Fibroblast of villous mesenchyme (primary cell): ENCODE measurements at regions not wholly inside any gene's neighbourhood (a gene's known extent, or its start where the extent isn't known, plus 50 kb on each side); places are given as distances from the start of the nearest gene placed in this dataset.
A peak's percentile ranks its signal among the peaks of the same experiment; 100 is the strongest.

Source experiments
- DNase-seq: peaks from one replicate; pipeline ENCODE4 v3.0.0-alpha.2; 2010; ENCODE audit warnings: low read depth
- H3K4me3 ChIP-seq: 2 replicates; pipeline ENCODE4 v1.5.1; 2011; ENCODE audit warnings: low read depth, mild to moderate bottlenecking, low read length
- TF ChIP-seq, protein P1 (sequence below): IDR thresholded peaks from 2 replicates; pipeline ENCODE4 v1.5.1; 2012; ENCODE audit warnings: low read depth, mild to moderate bottlenecking, low read length; ENCODE audit not compliant: insufficient read depth

DNA sequence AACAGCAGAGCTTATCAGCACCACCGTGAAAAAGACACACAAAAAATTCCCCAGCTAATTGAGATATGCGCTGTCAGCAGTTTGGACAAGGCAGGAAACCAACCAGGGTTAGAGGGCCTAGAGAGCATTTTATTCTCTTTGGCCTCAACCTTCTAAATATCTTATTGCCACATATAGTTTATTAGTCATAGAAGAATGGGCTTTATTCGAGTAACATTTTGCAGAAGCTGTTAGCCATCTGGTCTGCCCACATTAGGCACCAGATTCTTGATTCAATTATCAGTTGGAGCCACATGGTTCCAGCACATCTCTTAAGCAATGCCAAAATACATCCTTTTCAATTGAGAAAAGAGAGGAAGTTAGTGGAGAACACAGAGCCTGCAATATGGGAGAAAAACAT is 109.9 kb upstream of the CXADR start:
- peak; percentile 16 for DNase-seq
- TF ChIP-seq, protein P1, sequence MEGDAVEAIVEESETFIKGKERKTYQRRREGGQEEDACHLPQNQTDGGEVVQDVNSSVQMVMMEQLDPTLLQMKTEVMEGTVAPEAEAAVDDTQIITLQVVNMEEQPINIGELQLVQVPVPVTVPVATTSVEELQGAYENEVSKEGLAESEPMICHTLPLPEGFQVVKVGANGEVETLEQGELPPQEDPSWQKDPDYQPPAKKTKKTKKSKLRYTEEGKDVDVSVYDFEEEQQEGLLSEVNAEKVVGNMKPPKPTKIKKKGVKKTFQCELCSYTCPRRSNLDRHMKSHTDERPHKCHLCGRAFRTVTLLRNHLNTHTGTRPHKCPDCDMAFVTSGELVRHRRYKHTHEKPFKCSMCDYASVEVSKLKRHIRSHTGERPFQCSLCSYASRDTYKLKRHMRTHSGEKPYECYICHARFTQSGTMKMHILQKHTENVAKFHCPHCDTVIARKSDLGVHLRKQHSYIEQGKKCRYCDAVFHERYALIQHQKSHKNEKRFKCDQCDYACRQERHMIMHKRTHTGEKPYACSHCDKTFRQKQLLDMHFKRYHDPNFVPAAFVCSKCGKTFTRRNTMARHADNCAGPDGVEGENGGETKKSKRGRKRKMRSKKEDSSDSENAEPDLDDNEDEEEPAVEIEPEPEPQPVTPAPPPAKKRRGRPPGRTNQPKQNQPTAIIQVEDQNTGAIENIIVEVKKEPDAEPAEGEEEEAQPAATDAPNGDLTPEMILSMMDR = no peak
- no peak overlapping the region for H3K4me3 ChIP-seq

GRCh38 chr21:17406202-17406601 is 106.6 kb upstream of the CXADR start:
- TF ChIP-seq, protein P1 = no peak
- peak; percentile 9 for DNase-seq
- H3K4me3 ChIP-seq = no peak overlapping the region

- H3K4me3 ChIP-seq = no peak overlapping the region
- DNase-seq = no peak
- TF ChIP-seq, protein P1 = no peak
Measured at GRCh38 chr21:17414766-17415165, 98.1 kb upstream of the CXADR start.

DNA sequence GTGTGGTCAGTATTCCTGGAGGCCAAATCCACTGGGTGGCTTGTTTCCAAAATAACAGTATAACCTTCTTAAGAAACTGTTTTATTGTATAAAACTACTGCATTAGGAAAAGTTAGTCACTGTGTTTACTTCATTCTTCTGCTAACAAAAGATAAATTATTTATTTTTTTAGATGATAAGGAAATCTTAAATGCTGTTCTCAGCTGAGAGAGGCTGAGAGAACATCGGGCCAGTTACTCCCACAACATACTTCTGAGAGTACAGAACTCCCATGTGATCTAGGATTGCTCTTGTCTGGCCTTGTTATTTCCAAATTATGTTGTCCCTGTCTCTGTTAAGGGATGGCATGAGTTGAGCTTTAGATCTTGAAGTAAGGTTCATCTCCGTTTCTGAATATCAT is 96.7 kb upstream of the CXADR start:
- peak; percentile 82 for DNase-seq
- H3K4me3 ChIP-seq = no peak overlapping the region
- TF ChIP-seq, protein P1 = no peak

DNA sequence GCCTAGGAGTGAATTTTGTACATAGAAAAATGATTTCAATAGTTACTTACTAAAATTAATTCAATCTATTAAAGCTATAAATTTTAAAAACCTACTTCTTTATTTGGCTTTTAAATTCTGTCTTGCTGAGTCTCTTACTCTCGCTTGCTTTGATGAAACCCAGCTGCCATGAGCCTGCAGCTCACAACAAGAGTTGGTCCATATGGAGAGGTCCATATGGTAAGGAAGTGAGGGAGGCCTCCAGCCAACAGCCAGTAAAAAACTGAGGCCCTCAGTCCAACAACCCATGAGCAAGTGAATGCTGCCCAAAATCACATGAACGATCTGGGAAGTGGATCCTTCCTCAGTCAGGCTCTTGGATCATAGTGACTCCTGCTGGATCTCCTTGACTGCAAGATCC is 89.9 kb upstream of the CXADR start:
- H3K4me3 ChIP-seq = no peak overlapping the region
- no peak for DNase-seq
- TF ChIP-seq, protein P1 = no peak

DNA sequence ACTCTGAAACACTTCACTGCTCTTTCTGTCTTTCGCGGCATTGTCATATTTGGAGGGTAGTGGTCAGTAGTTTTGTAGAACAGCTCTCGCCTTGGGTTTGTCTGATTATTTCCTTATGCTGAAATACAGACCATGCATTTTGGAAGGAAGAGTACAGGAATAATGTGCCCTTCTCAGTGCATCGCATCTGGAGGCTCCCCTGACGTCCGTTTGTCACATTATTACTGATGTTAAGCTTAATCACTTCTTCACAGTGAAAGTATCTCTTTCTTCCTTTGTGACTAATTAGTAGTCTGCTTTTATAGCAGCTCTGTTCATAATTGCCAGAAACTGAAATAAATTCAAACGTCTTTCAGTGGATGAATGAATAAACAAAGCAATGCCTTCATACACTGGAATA is 85.7 kb upstream of the CXADR start:
- DNase-seq = no peak
- TF ChIP-seq, protein P1 = no peak
- no peak overlapping the region for H3K4me3 ChIP-seq

DNA sequence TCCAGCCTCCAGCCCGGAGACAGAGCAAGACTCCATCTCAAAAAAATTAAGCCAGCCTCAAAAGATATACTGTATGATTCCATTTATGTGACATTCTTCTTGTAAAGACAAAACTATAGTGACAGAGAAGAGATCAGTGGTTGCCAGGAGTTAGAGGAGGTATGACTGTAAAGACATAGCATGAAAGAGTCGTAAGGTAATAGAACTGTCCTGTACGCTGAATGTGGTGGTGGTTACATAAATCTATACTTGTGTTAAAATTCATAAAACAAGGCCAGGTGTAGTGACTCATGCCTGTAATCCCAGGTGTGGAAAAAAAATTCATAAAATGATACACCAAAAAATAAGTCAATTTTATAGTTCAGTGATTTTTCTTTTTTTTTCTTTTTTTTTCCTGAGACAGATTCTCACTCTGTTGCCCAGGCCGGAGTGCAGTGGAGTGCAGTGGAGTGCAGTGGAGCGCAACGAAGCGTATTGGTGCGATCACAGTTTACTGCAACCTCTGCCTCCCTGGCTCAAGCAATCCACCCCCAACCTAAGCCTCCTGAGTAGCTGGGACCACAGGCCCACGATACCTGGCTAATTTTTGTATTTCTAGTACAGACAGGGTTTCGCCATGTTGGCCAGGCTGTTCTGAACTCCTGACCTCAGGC is 84.9 kb upstream of the CXADR start:
- H3K4me3 ChIP-seq = no peak overlapping the region
- TF ChIP-seq, protein P1 = no peak
- DNase-seq = no peak
